WTC11 (cell line): ENCODE measurements at regions not wholly inside any gene's neighbourhood (a gene's known extent, or its start where the extent isn't known, plus 50 kb on each side); places are given as distances from the start of the nearest gene placed in this dataset.

Experiments
- ATAC-seq: fragments of 200-7000 bp; cut with Tn5 transposase; 2 replicates; pipeline ENCODE4 v1.10.0; 2021; ENCODE audit warnings: mild to moderate bottlenecking, moderate library complexity
- CTCF ChIA-PET: fragments of 300-600 bp; sonication (Branson Sonifier 250); formaldehyde crosslinking; loops from one replicate; lab custom pipeline; 2021; ENCODE audit warnings: antibody characterized with exemption; lab: Charles Lee
- POLR2A ChIA-PET: fragments of 350-600 bp; sonication (Branson Sonifier 250); formaldehyde crosslinking; loops from one replicate; lab custom pipeline; 2021; ENCODE audit warnings: antibody characterized with exemption; lab: Charles Lee
- DNase-seq: peaks from one replicate; pipeline ENCODE4 v3.0.0; 2021; ENCODE audit warnings: low spot score
- H3K27ac Mint-ChIP-seq: 2 replicates; pipeline ENCODE4 v1.8.0; 2021; ENCODE audit warnings: mixed read lengths
- H3K27me3 Mint-ChIP-seq: 2 replicates; pipeline ENCODE4 v1.8.0; 2021; ENCODE audit warnings: low read depth, mild to moderate bottlenecking, moderate library complexity, mixed read lengths
- H3K36me3 Mint-ChIP-seq: 2 replicates; pipeline ENCODE4 v1.8.0; 2021; ENCODE audit warnings: mixed read lengths
- H3K4me1 Mint-ChIP-seq: 2 replicates; pipeline ENCODE4 v1.8.0; 2022; ENCODE audit warnings: mixed read lengths
- H3K4me3 Mint-ChIP-seq: 2 replicates; pipeline ENCODE4 v1.8.0; 2021; ENCODE audit warnings: mild to moderate bottlenecking, moderate library complexity, mixed read lengths
- H3K9me3 Mint-ChIP-seq: 2 replicates; pipeline ENCODE4 v1.8.0; 2021; ENCODE audit warnings: mixed read lengths
- ATF1 ChIP-seq: sonication (generic); formaldehyde crosslinking; IDR thresholded peaks from 2 replicates; pipeline ENCODE4 v1.8.1; 2023; ENCODE audit warnings: mild to moderate bottlenecking, moderate library complexity, missing genetic modification reagents
- GRHL2 ChIP-seq: fragments of 250-450 bp; sonication (Bioruptor Pico); IDR thresholded peaks from 2 replicates; pipeline ENCODE4 v1.8.0; 2022; ENCODE audit warnings: mild to moderate bottlenecking, moderate library complexity; ENCODE audit not compliant: insufficient replicate concordance, severe bottlenecking
- STAT6 ChIP-seq: sonication (generic); formaldehyde crosslinking; conservative IDR thresholded peaks from 2 replicates; pipeline ENCODE4 v1.8.1; 2023; ENCODE audit warnings: mild to moderate bottlenecking, low read depth, missing genetic modification reagents, moderate library complexity
- ZBTB21 ChIP-seq: sonication (generic); formaldehyde crosslinking; IDR thresholded peaks from 2 replicates; pipeline ENCODE4 v1.8.1; 2023; ENCODE audit warnings: mild to moderate bottlenecking, missing genetic modification reagents, borderline replicate concordance
- ZNF281 ChIP-seq: sonication (generic); formaldehyde crosslinking; IDR thresholded peaks from 2 replicates; pipeline ENCODE4 v1.8.0; 2023; ENCODE audit warnings: mild to moderate bottlenecking, missing genetic modification reagents
- ZNF423 ChIP-seq: fragments of 250-450 bp; sonication (Bioruptor Pico); IDR thresholded peaks from 2 replicates; pipeline ENCODE4 v2.1.2; 2022; ENCODE audit warnings: mild to moderate bottlenecking, moderate library complexity
- ZNF532 ChIP-seq: fragments of 250-450 bp; sonication (Bioruptor Pico); IDR thresholded peaks from 2 replicates; pipeline ENCODE4 v1.9.0; 2021; ENCODE audit warnings: mild to moderate bottlenecking, borderline replicate concordance
- TF ChIP-seq, protein P1 (sequence below): fragments of 250-450 bp; sonication (Bioruptor Pico); IDR thresholded peaks from 2 replicates; pipeline ENCODE4 v2.1.2; 2022; ENCODE audit warnings: mild to moderate bottlenecking, moderate library complexity
- TF ChIP-seq, protein P2 (sequence below): fragments of 250-450 bp; sonication (Bioruptor Pico); IDR thresholded peaks from 2 replicates; pipeline ENCODE4 v1.8.0; 2021; ENCODE audit warnings: mild to moderate bottlenecking
- TF ChIP-seq, protein P3 (sequence below): sonication (generic); formaldehyde crosslinking; IDR thresholded peaks from 2 replicates; pipeline ENCODE4 v1.8.0; 2022; ENCODE audit warnings: mild to moderate bottlenecking, missing genetic modification reagents

DNA sequence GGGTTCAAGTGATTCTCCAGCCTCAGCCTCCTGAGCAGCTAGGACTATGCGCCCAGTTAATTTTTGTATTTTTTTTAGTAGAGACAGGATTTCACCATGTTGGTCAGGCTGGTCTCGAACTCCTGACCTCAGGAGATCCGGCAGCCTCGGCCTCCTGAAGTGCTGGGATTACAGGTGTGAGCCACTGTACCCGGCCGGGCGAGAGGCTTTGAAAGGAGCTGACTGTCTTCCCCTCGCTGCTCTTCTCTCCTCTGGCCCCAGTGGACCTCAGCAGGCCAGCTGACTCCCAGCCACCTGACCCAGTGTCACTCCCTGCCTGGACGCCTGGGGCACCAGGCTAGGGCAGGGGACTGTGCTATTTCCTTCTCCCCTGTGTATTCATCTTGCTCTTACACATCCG is 89.5 kb upstream of the ANKRD55 start:
- H3K36me3 Mint-ChIP-seq = no peaks in the 10 kb centered on the region
- ChIA-PET POLR2A (no interaction called here), CTCF (no interaction called here)
- H3K4me3 Mint-ChIP-seq = no peak overlapping the region
- no peak overlapping the region for H3K27ac Mint-ChIP-seq
- H3K4me1 Mint-ChIP-seq = peaks cover 6% of the 10 kb centered on the region; the same call in 1 of the 2 replicates
- DNase-seq (no peak), ATAC-seq (no peak)
- peaks cover 26% of the 10 kb centered on the region for H3K27me3 Mint-ChIP-seq
- TF ChIP-seq ZNF281 (CRISPR knock-in tag) = no peak
- TF ChIP-seq ZNF423 = no peak
- no peaks in the 10 kb centered on the region for H3K9me3 Mint-ChIP-seq

- no peak for DNase-seq
- H3K4me3 Mint-ChIP-seq = no peak overlapping the region
- H3K4me1 Mint-ChIP-seq = peaks cover 11% of the 10 kb centered on the region
- TF ChIP-seq GRHL2 (CRISPR knock-in tag) = no peak
- TF ChIP-seq, protein P1, sequence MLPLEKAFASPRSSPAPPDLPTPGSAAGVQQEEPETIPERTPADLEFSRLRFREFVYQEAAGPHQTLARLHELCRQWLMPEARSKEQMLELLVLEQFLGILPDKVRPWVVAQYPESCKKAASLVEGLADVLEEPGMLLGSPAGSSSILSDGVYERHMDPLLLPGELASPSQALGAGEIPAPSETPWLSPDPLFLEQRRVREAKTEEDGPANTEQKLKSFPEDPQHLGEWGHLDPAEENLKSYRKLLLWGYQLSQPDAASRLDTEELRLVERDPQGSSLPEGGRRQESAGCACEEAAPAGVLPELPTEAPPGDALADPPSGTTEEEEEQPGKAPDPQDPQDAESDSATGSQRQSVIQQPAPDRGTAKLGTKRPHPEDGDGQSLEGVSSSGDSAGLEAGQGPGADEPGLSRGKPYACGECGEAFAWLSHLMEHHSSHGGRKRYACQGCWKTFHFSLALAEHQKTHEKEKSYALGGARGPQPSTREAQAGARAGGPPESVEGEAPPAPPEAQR (CRISPR knock-in tag) = no peak
- TF ChIP-seq, protein P2, sequence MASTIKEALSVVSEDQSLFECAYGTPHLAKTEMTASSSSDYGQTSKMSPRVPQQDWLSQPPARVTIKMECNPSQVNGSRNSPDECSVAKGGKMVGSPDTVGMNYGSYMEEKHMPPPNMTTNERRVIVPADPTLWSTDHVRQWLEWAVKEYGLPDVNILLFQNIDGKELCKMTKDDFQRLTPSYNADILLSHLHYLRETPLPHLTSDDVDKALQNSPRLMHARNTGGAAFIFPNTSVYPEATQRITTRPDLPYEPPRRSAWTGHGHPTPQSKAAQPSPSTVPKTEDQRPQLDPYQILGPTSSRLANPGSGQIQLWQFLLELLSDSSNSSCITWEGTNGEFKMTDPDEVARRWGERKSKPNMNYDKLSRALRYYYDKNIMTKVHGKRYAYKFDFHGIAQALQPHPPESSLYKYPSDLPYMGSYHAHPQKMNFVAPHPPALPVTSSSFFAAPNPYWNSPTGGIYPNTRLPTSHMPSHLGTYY (CRISPR knock-in tag) = no peak
- no peak for TF ChIP-seq ATF1 (CRISPR knock-in tag)
- no peak for TF ChIP-seq STAT6
- TF ChIP-seq ZBTB21 (CRISPR knock-in tag) = no peak
- no peak for TF ChIP-seq ZNF532
- no peak for TF ChIP-seq ZNF281 (CRISPR knock-in tag)
- TF ChIP-seq, protein P3, sequence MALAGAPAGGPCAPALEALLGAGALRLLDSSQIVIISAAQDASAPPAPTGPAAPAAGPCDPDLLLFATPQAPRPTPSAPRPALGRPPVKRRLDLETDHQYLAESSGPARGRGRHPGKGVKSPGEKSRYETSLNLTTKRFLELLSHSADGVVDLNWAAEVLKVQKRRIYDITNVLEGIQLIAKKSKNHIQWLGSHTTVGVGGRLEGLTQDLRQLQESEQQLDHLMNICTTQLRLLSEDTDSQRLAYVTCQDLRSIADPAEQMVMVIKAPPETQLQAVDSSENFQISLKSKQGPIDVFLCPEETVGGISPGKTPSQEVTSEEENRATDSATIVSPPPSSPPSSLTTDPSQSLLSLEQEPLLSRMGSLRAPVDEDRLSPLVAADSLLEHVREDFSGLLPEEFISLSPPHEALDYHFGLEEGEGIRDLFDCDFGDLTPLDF (CRISPR knock-in tag) = no peak
- H3K36me3 Mint-ChIP-seq = no peaks in the 10 kb centered on the region
- no peak overlapping the region for H3K27ac Mint-ChIP-seq
- ATAC-seq = no peak
- peaks cover 31% of the 10 kb centered on the region for H3K27me3 Mint-ChIP-seq
- H3K9me3 Mint-ChIP-seq = no peaks in the 10 kb centered on the region
- ChIA-PET CTCF (no interaction called here), POLR2A (no interaction called here)
These were observed 88.2 kb upstream of the ANKRD55 start for GRCh38 chr5:56321236-56321881.
